GM18499 (cell line): ENCODE measurements at regions not wholly inside any gene's neighbourhood (a gene's known extent, or its start where the extent isn't known, plus 50 kb on each side); places are given as distances from the start of the nearest gene placed in this dataset.

Source experiments
- ATAC-seq: cut with Tn5 transposase; IDR thresholded peaks from one replicate; pipeline ENCODE4 v1.9.1; 2021; ENCODE audit warnings: moderate number of reproducible peaks; ENCODE audit not compliant: insufficient read depth, unreplicated experiment

GRCh38 chr2:862355-862687, 88.3 kb upstream of the SNTG2 start:
- no peak for ATAC-seq

GRCh38 chr2:861655-862354, 88.8 kb upstream of the SNTG2 start:
- no peak for ATAC-seq

- no peak for ATAC-seq
These were observed 90.3 kb upstream of the SNTG2 start for GRCh38 chr2:860259-860855.

GRCh38 chr2:858646-859045, 92.0 kb upstream of the SNTG2 start:
- no peak for ATAC-seq

GRCh38 chr2:857937-858336, 92.7 kb upstream of the SNTG2 start:
- no peak for ATAC-seq

GRCh38 chr2:857081-857480, 93.6 kb upstream of the SNTG2 start:
- no peak for ATAC-seq

- no peak for ATAC-seq
These were observed 94.2 kb upstream of the SNTG2 start for GRCh38 chr2:856456-856855.

GRCh38 chr2:856041-856440, 94.6 kb upstream of the SNTG2 start:
- ATAC-seq = no peak

GRCh38 chr2:855177-855576, 95.5 kb upstream of the SNTG2 start:
- no peak for ATAC-seq

- ATAC-seq = no peak
These were observed 96.2 kb upstream of the SNTG2 start for GRCh38 chr2:854460-854859.

GRCh38 chr2:853203-853870, 97.3 kb upstream of the SNTG2 start:
- no peak for ATAC-seq

GRCh38 chr2:852168-852567, 98.5 kb upstream of the SNTG2 start:
- no peak for ATAC-seq

- ATAC-seq = no peak
These were observed 99.0 kb upstream of the SNTG2 start for GRCh38 chr2:851680-852079.

GRCh38 chr2:851078-851477, 99.6 kb upstream of the SNTG2 start:
- no peak for ATAC-seq

- ATAC-seq = no peak
These were observed 100.2 kb upstream of the SNTG2 start for GRCh38 chr2:850429-850828.

GRCh38 chr2:848099-848498, 102.5 kb upstream of the SNTG2 start:
- no peak for ATAC-seq

GRCh38 chr2:847669-848068, 103.0 kb upstream of the SNTG2 start:
- no peak for ATAC-seq

GRCh38 chr2:844715-845114, 105.9 kb upstream of the SNTG2 start:
- ATAC-seq = no peak

- ATAC-seq = no peak
These were observed 108.4 kb upstream of the SNTG2 start for GRCh38 chr2:842151-842803.

- no peak for ATAC-seq
These were observed 109.6 kb upstream of the SNTG2 start for GRCh38 chr2:841036-841435.

GRCh38 chr2:834233-834632, 116.4 kb upstream of the SNTG2 start:
- ATAC-seq = no peak
